Neuron (in vitro differentiated cells): ENCODE measurements at regions not wholly inside any gene's neighbourhood (a gene's known extent, or its start where the extent isn't known, plus 50 kb on each side); places are given as distances from the start of the nearest gene placed in this dataset.
"Not testable (repeated sequence)": the region's sequence is repeated elsewhere in the genome, so short reads cannot be mapped to it uniquely, and the experiment has no call there.

Experiments
- H2AFZ ChIP-seq: one replicate; pipeline ENCODE4 v1.6.1; 2013; ENCODE audit warnings: low read depth, mild to moderate bottlenecking, inconsistent platforms, low read length, moderate library complexity
- H3K27me3 ChIP-seq: one replicate; pipeline ENCODE4 v1.6.1; 2013; ENCODE audit warnings: low read length; ENCODE audit not compliant: insufficient read depth
- H3K36me3 ChIP-seq: one replicate; pipeline ENCODE4 v1.6.1; 2013; ENCODE audit warnings: low read length; ENCODE audit not compliant: insufficient read depth
- H3K4me1 ChIP-seq: one replicate; pipeline ENCODE4 v1.6.1; 2013; ENCODE audit warnings: low read length; ENCODE audit not compliant: insufficient read depth
- H3K4me3 ChIP-seq: 2 replicates; pipeline ENCODE4 v1.5.1; 2013; ENCODE audit warnings: mild to moderate bottlenecking, low read length, moderate library complexity
- H3K9me3 ChIP-seq: one replicate; pipeline ENCODE4 v1.6.1; 2013; ENCODE audit warnings: low read length

DNA sequence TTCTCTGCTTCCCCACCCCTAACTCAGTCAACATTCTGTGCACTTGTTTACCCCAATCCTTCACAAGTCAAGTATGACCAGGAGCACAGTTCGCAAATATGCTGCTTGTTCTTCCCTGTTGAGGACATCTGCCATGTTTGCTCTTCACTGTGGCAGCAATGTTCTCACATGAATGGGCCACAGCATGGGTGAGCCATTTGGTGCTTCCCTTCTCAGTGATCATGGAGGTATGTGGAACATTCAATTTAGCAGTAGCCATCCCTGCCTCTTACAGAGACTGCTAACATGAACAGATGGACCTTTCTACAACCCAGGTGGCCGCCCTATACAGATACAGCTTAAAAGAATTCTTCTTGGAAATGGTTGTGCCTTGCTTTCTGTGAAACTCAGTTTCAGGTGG, 660.1 kb upstream of the SGO1 start:
- H3K4me3 ChIP-seq: no peak overlapping the region
- no peaks in the 10 kb centered on the region for H3K9me3 ChIP-seq
- no peaks in the 10 kb centered on the region for H3K4me1 ChIP-seq
- H3K27me3 ChIP-seq: no peaks in the 10 kb centered on the region
- H3K36me3 ChIP-seq: no peaks in the 10 kb centered on the region
- H2AFZ ChIP-seq: no peak overlapping the region

DNA sequence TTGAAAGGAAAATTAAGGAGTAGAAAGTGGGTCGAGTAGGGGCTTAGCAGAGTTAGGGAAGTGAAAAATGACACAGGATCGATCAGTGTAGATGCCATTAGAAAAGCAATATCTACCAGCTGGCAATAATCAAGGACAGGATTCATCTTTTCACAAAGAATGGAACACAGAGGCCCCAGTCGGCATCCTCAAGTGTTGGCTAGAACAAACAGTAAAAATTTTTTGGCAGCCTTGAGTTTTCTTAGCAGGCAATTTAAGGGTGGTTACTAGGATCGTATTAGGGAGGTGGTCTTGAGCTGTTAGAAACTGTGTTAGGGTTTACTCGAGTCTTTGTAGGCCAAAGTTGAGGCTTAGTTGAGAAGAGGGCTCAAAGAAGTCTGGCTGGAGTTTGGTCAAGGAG, 658.8 kb upstream of the SGO1 start:
- no peaks in the 10 kb centered on the region for H3K9me3 ChIP-seq
- no peaks in the 10 kb centered on the region for H3K4me1 ChIP-seq
- H3K4me3 ChIP-seq: no peak overlapping the region
- H3K36me3 ChIP-seq: no peaks in the 10 kb centered on the region
- H2AFZ ChIP-seq: no peak overlapping the region
- H3K27me3 ChIP-seq: no peaks in the 10 kb centered on the region

DNA sequence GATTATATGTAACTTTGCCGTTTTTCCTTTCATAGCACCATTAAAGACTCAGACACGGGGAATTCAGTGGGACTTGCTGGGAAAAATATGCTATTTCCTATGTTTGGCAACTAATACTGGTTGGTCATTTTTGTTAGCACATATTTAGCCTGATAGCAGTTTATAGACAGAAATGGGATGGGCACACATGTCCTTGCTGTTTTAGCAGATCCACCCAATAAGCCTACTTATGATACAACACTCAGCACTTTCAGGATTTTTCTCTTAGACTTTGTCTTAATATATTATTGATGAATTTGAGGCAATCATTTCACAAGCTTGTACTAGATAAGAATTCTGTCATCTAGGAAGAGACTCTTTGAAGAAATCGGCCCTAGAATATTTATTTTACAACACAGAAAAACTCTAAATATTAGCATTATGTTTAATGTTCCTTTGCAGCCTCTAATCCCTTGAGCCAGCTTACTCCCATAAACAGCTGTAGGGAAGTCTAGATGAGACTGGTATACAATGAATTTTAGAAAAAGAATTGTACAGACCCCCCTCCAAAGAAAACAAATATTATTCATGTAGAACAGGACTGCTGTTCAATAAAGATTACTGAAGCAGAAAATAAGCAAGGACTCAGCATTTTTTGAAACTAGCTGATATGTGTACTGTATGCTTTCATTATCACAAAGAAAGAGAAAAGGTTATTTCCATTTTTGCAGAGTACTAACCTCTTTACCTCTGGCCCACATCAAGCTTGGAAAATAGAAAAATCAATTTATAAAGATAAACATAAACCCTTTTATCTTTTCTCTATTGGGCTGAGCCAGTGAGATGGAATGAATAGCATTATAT, 656.8 kb upstream of the SGO1 start:
- Histone ChIP-seq H3K4me1 (no peaks in the 10 kb centered on the region), H3K27me3 (no peaks in the 10 kb centered on the region), H3K9me3 (no peaks in the 10 kb centered on the region), H2AFZ (no peak overlapping the region), H3K4me3 (no peak overlapping the region), H3K36me3 (no peaks in the 10 kb centered on the region)

DNA sequence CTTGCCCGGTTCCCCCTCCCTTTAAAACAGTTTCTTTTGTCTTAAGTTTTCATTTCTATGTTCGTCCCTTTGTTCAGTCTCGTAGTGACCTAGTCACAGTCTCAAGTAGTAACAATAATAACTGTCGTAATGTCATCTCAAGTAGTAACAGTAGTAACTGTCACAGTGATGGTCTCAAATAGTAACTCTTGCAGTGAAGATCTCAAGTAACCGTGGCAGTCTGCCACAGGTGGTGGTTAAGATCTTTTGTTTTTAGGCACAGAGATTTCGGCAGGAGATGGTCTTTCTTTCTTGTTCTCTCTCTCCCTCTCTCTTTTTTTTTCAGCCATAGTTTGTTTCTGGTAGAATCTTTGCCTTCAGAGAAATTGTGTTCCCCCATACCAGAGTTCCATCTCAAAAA, 656.0 kb upstream of the SGO1 start:
- no peaks in the 10 kb centered on the region for H3K9me3 ChIP-seq

DNA sequence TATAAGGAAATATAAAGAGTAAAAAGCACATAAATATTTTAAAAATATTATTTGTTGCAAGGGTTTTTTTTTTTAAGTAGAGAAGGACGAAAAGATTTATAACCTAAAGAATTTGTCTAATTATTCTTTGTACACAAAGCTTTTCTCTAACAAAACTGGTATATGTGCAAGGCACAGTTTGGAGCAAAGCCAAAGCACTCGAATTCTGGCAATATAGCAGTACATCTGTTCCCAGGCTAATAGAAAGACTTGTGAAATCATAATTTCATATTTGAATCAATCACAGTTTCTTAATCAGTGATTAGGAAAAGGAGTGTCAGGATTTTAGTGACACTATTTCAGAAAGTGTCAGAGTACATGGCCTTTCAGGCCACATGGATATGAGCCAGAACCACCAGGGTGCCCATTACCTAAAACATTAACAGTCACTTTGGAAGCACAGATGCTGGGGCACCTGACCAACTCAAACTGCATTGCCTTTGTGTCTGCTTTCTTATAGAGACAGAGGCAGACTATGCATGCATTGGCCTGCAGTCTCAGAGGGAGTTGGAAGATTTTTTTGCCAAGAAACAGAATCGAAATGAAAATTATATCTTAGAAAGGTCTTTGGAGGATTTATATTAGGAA, 651.8 kb upstream of the SGO1 start:
- Histone ChIP-seq H3K4me3 (no peak overlapping the region), H3K36me3 (no peaks in the 10 kb centered on the region), H3K27me3 (no peaks in the 10 kb centered on the region), H2AFZ (no peak overlapping the region), H3K9me3 (no peaks in the 10 kb centered on the region), H3K4me1 (no peaks in the 10 kb centered on the region)

More for the DNA sequence above, 656.0 kb upstream of the SGO1 start:
- no peaks in the 10 kb centered on the region for H3K27me3 ChIP-seq
- H3K4me1 ChIP-seq: no peaks in the 10 kb centered on the region
- no peak overlapping the region for H3K4me3 ChIP-seq
- no peak overlapping the region for H2AFZ ChIP-seq
- no peaks in the 10 kb centered on the region for H3K36me3 ChIP-seq

DNA sequence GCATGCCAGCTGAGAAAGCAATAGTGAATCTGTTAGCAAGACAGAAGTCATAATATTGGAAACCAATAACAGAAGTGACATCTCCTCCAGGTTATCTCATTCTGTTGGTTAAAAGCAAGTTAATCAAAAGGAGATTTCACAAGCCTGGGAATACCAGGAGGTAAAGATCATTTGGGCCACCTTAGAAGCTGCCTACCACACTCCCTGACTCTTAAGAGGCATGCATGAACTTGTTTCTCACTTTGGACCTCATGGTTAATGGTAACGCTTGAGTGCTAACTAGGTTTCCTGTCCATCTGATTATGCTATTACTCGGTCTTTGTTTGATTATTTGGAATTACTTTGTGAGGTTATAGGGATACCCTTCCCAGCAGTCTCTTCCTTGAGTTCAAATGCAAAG, 650.8 kb upstream of the SGO1 start:
- H3K9me3 ChIP-seq: no peaks in the 10 kb centered on the region
- H3K4me3 ChIP-seq: no peak overlapping the region
- H3K36me3 ChIP-seq: no peaks in the 10 kb centered on the region
- H3K4me1 ChIP-seq: no peaks in the 10 kb centered on the region
- no peaks in the 10 kb centered on the region for H3K27me3 ChIP-seq
- H2AFZ ChIP-seq: no peak overlapping the region

DNA sequence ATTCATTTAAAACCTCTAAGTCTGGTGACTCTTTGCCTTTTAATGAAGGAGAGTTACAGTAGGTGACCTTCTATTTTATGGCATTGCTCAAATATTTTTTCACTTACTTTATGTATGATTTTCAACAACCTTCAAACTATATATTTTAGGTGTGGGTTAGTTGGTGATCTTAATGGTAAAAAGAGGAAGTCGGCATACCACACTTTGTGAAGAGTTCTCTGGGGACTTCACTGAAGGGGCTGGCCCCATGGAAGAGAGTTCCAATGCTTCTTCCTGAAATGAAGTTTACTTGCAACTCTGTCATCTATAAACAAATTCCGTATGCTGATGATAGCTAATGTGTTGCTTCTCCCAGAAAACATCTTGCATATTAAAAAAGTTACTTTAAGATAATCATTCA, 647.0 kb upstream of the SGO1 start:
- no peaks in the 10 kb centered on the region for H3K36me3 ChIP-seq

DNA sequence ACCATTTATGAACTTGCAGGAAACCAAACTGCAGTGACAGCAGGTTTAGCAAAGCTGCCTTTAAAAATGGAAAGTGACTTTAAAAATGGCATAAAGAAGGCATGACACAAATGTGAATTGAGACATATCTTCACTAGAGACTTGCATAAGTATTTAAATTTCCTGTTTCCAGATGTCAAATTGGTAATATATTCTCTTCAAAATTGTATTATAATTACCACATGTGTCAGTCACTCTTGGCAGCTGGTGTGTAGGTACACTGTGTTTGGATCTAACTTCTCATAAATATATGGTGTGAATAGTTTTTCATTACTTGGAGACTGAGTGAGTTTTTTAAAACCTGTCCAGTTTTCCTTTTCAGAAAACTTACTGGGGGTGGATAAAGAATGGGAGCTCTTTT, 636.2 kb upstream of the SGO1 start:
- Histone ChIP-seq H3K27me3 (no peaks in the 10 kb centered on the region), H3K4me3 (no peak overlapping the region), H3K9me3 (peaks cover 2% of the 10 kb centered on the region), H3K36me3 (no peaks in the 10 kb centered on the region), H2AFZ (no peak overlapping the region), H3K4me1 (no peaks in the 10 kb centered on the region)

More for the DNA sequence above, 647.0 kb upstream of the SGO1 start:
- no peaks in the 10 kb centered on the region for H3K4me1 ChIP-seq
- H3K9me3 ChIP-seq: no peaks in the 10 kb centered on the region
- no peak overlapping the region for H2AFZ ChIP-seq
- no peak overlapping the region for H3K4me3 ChIP-seq
- H3K27me3 ChIP-seq: no peaks in the 10 kb centered on the region

DNA sequence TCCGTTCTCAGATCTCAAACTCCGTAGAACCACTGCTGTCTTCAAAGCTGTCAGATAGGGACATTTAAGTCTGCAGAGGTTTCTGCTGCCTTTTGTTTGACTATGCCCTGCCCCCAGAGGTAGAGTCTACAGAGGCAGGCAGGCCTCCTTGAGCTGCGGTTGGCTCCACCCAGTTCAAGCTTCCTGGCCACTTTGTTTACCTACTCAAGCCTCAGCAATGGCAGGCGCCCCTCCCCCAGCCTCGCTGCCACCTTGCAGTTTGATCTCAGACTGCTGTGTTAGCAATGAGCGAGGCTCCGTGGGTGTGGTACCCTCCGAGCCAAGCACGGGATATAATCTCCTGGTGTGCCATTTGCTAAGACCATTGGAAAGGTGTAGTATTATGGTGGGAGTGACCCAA, 634.9 kb upstream of the SGO1 start:
- not testable (repeated sequence) for H3K4me1 ChIP-seq, H3K4me3 ChIP-seq, H3K9me3 ChIP-seq, H3K36me3 ChIP-seq, H3K27me3 ChIP-seq, H2AFZ ChIP-seq

DNA sequence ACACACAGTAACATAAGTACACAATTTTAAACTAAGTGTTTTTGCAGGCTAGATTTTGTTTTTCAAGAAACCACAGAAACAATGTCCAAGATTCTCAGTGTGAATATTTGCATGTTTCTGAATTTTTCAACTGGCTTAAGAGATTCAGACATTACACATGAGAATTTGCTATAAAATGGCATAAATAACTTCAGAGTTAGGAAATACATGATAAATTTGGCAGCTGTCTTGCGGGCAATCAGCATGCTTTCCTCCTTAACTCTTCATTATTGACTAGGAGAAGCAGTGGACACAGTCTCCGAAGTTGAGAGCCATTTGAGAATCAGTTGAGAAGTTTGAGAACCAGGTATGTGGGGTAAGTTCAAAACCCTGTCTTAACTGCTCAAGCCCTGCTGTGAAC, 625.6 kb upstream of the SGO1 start:
- Histone ChIP-seq H3K27me3 (no peaks in the 10 kb centered on the region), H2AFZ (no peak overlapping the region), H3K4me1 (no peaks in the 10 kb centered on the region), H3K36me3 (no peaks in the 10 kb centered on the region), H3K4me3 (no peak overlapping the region), H3K9me3 (no peaks in the 10 kb centered on the region)

DNA sequence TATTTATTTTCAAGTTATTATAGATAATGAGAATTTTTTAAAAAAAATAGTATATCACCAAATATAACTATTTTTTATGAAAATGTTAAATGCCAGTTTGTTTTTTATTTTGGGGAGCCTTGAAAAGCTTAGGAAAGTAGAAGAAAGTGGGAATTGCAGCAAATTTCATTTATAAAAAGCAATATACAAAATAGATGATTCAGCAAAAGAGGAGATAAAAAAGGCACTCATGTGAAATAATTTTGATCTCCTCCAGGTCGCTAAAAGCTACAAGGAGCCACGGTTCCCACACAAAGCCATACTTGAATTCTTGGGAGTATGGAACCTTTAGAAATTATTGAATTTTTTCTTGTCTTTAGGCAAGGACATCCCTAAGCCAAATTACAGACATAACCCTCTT, 625.0 kb upstream of the SGO1 start:
- Histone ChIP-seq H3K36me3 (no peaks in the 10 kb centered on the region), H2AFZ (no peak overlapping the region), H3K9me3 (no peaks in the 10 kb centered on the region), H3K27me3 (no peaks in the 10 kb centered on the region), H3K4me3 (no peak overlapping the region), H3K4me1 (no peaks in the 10 kb centered on the region)

DNA sequence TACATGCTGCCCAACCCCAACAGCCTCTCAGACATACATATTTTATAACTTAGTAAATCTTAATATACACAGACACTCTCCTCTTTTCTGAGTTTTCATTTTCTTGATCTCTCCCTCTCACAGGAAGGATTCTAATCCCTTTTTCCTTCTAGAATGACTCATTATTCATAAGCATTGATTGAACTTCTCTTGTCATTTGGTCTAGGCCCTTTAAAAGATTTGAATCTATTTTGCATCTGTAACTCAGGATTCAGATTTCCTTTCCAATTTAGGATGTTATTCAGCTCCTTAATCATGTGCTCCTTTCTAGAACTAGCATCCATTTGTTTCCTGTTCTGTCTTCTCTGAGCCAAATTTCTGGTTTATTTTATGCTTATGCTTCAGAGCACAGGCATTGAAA, 624.5 kb upstream of the SGO1 start:
- H3K27me3 ChIP-seq: no peaks in the 10 kb centered on the region
- H3K4me1 ChIP-seq: no peaks in the 10 kb centered on the region
- no peaks in the 10 kb centered on the region for H3K9me3 ChIP-seq
- H3K36me3 ChIP-seq: no peaks in the 10 kb centered on the region
- no peak overlapping the region for H2AFZ ChIP-seq
- H3K4me3 ChIP-seq: no peak overlapping the region

DNA sequence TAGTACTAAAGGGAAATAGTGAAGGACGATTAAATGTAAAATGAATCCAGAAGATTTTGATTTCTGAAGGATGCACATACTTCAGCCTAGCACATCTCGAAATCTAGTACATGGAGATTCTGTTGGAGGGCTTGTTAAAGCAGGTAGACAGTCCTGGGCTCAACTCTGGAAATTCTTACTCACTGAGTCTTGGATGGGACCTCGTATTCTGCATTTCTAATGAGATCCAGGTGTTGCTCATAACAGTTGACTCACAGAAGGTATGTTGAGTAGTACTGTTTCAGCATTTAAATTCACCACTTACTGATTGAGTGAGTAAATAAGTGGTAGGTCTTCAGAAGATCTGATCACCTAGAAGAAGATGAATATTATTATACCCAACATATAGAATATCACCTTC, 623.4 kb upstream of the SGO1 start:
- Histone ChIP-seq H3K4me3 (no peak overlapping the region), H3K9me3 (no peaks in the 10 kb centered on the region), H3K4me1 (no peaks in the 10 kb centered on the region), H3K36me3 (no peaks in the 10 kb centered on the region), H2AFZ (no peak overlapping the region), H3K27me3 (no peaks in the 10 kb centered on the region)

DNA sequence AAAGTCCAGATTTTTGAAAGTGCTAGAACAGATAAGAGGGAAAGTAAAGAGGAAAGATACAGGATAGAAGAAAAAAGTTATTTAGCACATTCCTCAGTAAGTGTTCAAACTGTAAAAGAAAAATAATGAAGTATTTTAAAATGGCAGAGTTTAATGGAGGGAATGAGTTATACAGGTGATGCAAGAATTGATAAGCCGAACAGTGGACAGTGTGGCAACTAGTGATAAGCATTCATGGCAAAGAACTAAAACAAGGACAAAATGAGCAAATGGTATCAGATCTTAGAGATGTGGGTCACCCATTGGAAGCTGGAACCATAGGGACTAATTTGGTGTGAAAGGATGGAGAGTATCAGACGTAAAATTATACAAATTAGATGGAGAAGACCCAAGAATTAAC, 622.9 kb upstream of the SGO1 start:
- H3K27me3 ChIP-seq: no peaks in the 10 kb centered on the region
- H3K36me3 ChIP-seq: no peaks in the 10 kb centered on the region
- H3K9me3 ChIP-seq: no peaks in the 10 kb centered on the region
- H3K4me1 ChIP-seq: no peaks in the 10 kb centered on the region
- H3K4me3 ChIP-seq: no peak overlapping the region
- H2AFZ ChIP-seq: no peak overlapping the region
